Naive thymus-derived CD4-positive, alpha-beta T cell (primary cell): ENCODE measurements at regions not wholly inside any gene's neighbourhood (a gene's known extent, or its start where the extent isn't known, plus 50 kb on each side); places are given as distances from the start of the nearest gene placed in this dataset.

Source experiments
- ATAC-seq: fragments of 150-1000 bp; cut with Tn5 transposase; 2 replicates; pipeline ENCODE4 v1.10.0; 2021; ENCODE audit warnings: mild to moderate bottlenecking, moderate library complexity
- CTCF ChIA-PET: fragments of 350-600 bp; sonication (Branson Sonifier 250); formaldehyde crosslinking; loops from one replicate; lab custom pipeline; 2021; ENCODE audit warnings: antibody characterized with exemption; lab: Charles Lee
- POLR2A ChIA-PET: fragments of 350-600 bp; sonication (Branson Sonifier 250); formaldehyde crosslinking; loops from one replicate; lab custom pipeline; 2021; ENCODE audit warnings: antibody characterized with exemption, inconsistent platforms; lab: Charles Lee
- DNase-seq, 9 donors: peaks; one replicate each; pipeline versions ENCODE4 v3.0.0 to v3.0.0-alpha.2; 2020 to 2022; ENCODE audit warnings: mixed read lengths in 1 of 9
- H3K27ac ChIP-seq: one replicate; pipeline ENCODE4 v1.7.0; 2013; ENCODE audit warnings: mild to moderate bottlenecking, low read depth, low read length, moderate library complexity
- H3K27me3 ChIP-seq, 2 donors: one replicate each; pipeline ENCODE4 v1.7.0; 2013; ENCODE audit warnings: low read length in 2 of 2, mild to moderate bottlenecking in 2 of 2, moderate library complexity in 2 of 2; ENCODE audit not compliant: control insufficient read depth in 2 of 2, insufficient read depth in 2 of 2
- H3K36me3 ChIP-seq, 3 experiments: 1 replicate in 2 of 3; 2 replicates in 1 of 3; pipeline ENCODE4 v1.7.0; 2013; ENCODE audit warnings: low read length in 3 of 3, mild to moderate bottlenecking in 3 of 3, moderate library complexity in 1 of 3; ENCODE audit not compliant: insufficient read depth in 3 of 3, control insufficient read depth in 2 of 3
- H3K4me1 ChIP-seq, 2 donors: one replicate each; pipeline ENCODE4 v1.7.0; 2013; ENCODE audit warnings: low read length in 2 of 2, mild to moderate bottlenecking in 2 of 2, moderate library complexity in 1 of 2; ENCODE audit not compliant: control insufficient read depth in 2 of 2, insufficient read depth in 2 of 2
- H3K4me3 ChIP-seq: 2 replicates; pipeline ENCODE4 v1.7.0; 2013; ENCODE audit warnings: mild to moderate bottlenecking, low read length
- H3K9me3 ChIP-seq, 3 experiments: 1 replicate in 2 of 3; 2 replicates in 1 of 3; pipeline ENCODE4 v1.7.0; 2013; ENCODE audit warnings: low read length in 3 of 3; ENCODE audit not compliant: control insufficient read depth in 2 of 3
- H3K27ac Mint-ChIP-seq, 9 donors: one replicate each; pipeline ENCODE4 v1.8.0; 2020 to 2022; ENCODE audit warnings: mixed read lengths in 9 of 9, mild to moderate bottlenecking in 8 of 9, moderate library complexity in 5 of 9, inconsistent platforms in 2 of 9
- H3K27me3 Mint-ChIP-seq, 5 donors: one replicate each; pipeline ENCODE4 v1.8.0; 2021 to 2022; ENCODE audit warnings: mixed read lengths in 5 of 5, mild to moderate bottlenecking in 1 of 5
- H3K36me3 Mint-ChIP-seq, 5 donors: one replicate each; pipeline ENCODE4 v1.8.0; 2020 to 2022; ENCODE audit warnings: mixed read lengths in 5 of 5, mild to moderate bottlenecking in 3 of 5, inconsistent platforms in 1 of 5
- H3K4me1 Mint-ChIP-seq, 7 donors: one replicate each; pipeline ENCODE4 v1.8.0; 2020 to 2022; ENCODE audit warnings: mixed read lengths in 7 of 7, mild to moderate bottlenecking in 3 of 7, inconsistent platforms in 1 of 7
- H3K4me3 Mint-ChIP-seq, 10 donors: one replicate each; pipeline ENCODE4 v1.8.0; 2020 to 2022; ENCODE audit warnings: mild to moderate bottlenecking in 10 of 10, mixed read lengths in 10 of 10, moderate library complexity in 6 of 10, inconsistent platforms in 2 of 10
- H3K9me3 Mint-ChIP-seq, 11 donors: one replicate each; pipeline ENCODE4 v1.8.0; 2020 to 2022; ENCODE audit warnings: mixed read lengths in 11 of 11, mild to moderate bottlenecking in 4 of 11, inconsistent platforms in 1 of 11, moderate library complexity in 1 of 11
- intact Hi-C, 2 donors: fragments of 100-400 bp; cut with micrococcal nuclease; formaldehyde crosslinking; loops; one replicate each; pipeline ENCODE4 v1.15.1; 2023

DNA sequence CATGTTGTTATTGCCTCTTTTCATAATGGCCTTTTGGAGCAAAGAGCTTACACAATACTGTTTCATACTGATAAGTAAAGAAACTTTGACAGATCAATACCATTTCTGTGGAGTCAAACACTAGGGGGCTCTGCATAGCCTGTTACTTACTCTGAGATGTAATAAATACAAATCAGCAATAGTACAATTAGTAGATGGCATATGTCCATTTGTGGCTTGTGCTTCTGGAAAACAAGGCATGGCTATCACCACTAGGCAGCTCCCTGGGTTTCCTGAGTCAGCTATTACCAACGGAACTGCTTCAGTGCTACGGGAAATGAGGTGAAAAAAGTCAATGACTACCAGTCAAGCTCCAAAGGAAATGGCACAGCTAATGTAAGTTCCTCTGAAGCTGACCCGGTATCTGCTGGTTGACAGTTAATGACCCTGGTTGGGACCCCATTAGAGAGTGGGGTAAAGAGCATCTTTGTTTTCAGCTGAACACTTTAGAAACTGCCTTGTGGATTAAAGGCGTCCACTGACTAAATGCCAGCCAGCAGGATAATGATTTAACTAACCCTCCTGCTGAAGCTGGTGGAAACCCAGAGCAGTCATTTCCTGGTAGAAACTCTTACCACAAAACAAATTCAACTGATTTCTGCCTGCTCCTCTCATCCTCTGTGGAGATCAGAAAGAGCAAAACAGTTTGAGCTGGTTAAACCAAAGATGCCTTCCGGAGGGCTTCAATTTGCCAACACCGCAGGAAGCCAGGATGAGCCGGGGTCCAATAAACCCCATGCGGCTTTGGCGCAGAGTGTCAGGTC, 69.0 kb upstream of the FAM169A start:
- peak overlapping the region; percentile 65 to 84 (median 76) for H3K4me3 Mint-ChIP-seq
- peaks cover 9 to 20% of the 10 kb centered on the region in 2 donors for H3K4me1 ChIP-seq
- H3K9me3 Mint-ChIP-seq, result peaks cover 0 to 8% (median 0%) of the 10 kb centered on the region in 11 donors
- H3K27ac Mint-ChIP-seq, result peak overlapping the region; percentile 52 to 89 (median 85)
- H3K9me3 ChIP-seq, result no peaks in the 10 kb centered on the region
- H3K36me3 Mint-ChIP-seq, result peaks cover 0 to 4% (median 0%) of the 10 kb centered on the region in 5 donors
- H3K4me3 ChIP-seq, result peak overlapping the region; percentile 34
- ChIA-PET POLR2A (interaction anchor here (0.7 to 1.5 kb wide), 7 partner anchors 10 to 302 kb away, joined by 3 to 9 read pairs (median 3); partner anchors contain the start of genes ANKRD31 and GCNT4), CTCF (interaction anchor here (0.8 to 2.3 kb wide), 10 partner anchors 9 to 1033 kb away, joined by 3 to 17 read pairs (median 4); partner anchors contain the start of genes ANKRD31, GCNT4 and HMGCR)
- no peaks in the 10 kb centered on the region for H3K36me3 ChIP-seq
- ATAC-seq, result peak; percentile 79
- no peaks in the 10 kb centered on the region for H3K27me3 ChIP-seq
- intact Hi-C loops, result loop anchor here (1.0 to 10.0 kb wide), 10 partner anchors 40 to 1322 kb away; partner anchors contain the start of genes HMGCR (in 2 of the 2), ANKRD31 (in 1 of the 2), CERT1 (in 1 of the 2) and GCNT4 (in 1 of the 2)
- peak in 8 of 9 donors; percentile 14 to 65 (median 44) for DNase-seq
- H3K27me3 Mint-ChIP-seq, result peaks cover 0 to 6% (median 0%) of the 10 kb centered on the region in 5 donors
- H3K4me1 Mint-ChIP-seq, result peaks cover 13 to 50% (median 42%) of the 10 kb centered on the region in 7 donors
- peak overlapping the region; percentile 50 for H3K27ac ChIP-seq

DNA sequence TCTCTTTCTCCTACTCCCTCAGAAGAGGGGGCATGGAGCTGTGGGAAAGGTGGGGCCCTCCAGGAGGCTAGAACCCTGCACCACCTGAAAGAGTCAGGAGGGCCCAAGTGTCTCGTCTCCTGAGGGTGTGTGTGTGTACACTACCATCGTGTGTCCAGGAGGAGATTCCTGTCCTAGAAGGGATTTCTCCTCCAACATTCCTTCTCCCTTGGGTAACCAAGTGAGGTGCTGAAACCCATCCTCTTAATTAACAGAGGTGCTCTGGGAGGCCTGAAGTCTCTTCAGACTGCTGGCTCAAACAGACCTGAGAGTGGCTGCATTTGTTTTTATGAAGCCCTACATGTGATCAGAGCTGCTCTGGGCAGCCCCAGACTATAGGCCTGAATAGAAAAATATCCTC, 61.1 kb upstream of the FAM169A start:
- no peak overlapping the region for H3K27ac Mint-ChIP-seq
- intact Hi-C loops, result loop anchor here in 1 of 2 donors (10.0 kb wide), 1 partner anchor 757 kb away; no protein-coding TSS in a partner anchor
- no peaks in the 10 kb centered on the region for H3K9me3 ChIP-seq
- H3K4me3 Mint-ChIP-seq, result no peak overlapping the region
- H3K36me3 Mint-ChIP-seq, result no peaks in the 10 kb centered on the region
- no peaks in the 10 kb centered on the region for H3K27me3 Mint-ChIP-seq
- ChIA-PET CTCF (interaction anchor here (1.1 kb wide), 1 partner anchor 309 kb away, joined by 3 read pairs; the partner anchor contains the start of gene ANKRD31), POLR2A (no interaction called here)
- H3K9me3 Mint-ChIP-seq, result peaks cover 0 to 1% (median 0%) of the 10 kb centered on the region in 11 donors
- H3K27ac ChIP-seq, result no peak overlapping the region
- DNase-seq (no peak), ATAC-seq (no peak)
- no peaks in the 10 kb centered on the region for H3K4me1 ChIP-seq
- H3K4me3 ChIP-seq, result no peak overlapping the region
- H3K36me3 ChIP-seq, result no peaks in the 10 kb centered on the region
- H3K4me1 Mint-ChIP-seq, result no peaks in the 10 kb centered on the region
- no peaks in the 10 kb centered on the region for H3K27me3 ChIP-seq

DNA sequence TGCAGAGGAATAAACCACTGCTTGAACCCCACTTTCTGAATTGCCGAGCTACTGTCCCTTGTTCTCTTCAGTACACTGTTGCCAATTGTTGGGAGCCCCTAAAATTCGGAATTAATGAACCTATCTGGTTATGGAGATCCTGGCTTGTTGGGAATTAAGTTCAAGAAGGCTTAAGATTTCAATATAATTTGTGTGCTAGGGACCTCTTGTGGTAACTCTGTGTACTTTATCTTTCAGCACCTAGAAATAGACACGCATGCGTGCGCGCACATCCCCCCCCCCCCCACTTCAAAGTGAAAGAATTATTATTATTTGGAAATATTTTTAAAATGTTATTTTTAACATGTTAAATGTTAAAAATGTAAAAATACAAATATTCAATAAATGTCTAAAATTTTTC, 53.3 kb upstream of the FAM169A start:
- CTCF ChIA-PET, result interaction anchor here (0.6 to 1.2 kb wide), 5 partner anchors 10 to 1018 kb away, joined by 3 to 4 read pairs (median 4); no protein-coding TSS in a partner anchor
- H3K4me3 ChIP-seq, result no peak overlapping the region
- no peak overlapping the region for H3K4me3 Mint-ChIP-seq
- POLR2A ChIA-PET, result no interaction called here
- no peak overlapping the region for H3K27ac ChIP-seq
- no peaks in the 10 kb centered on the region for H3K4me1 ChIP-seq
- H3K4me1 Mint-ChIP-seq, result no peaks in the 10 kb centered on the region
- peaks cover 0 to 6% (median 4%) of the 10 kb centered on the region in 5 donors for H3K27me3 Mint-ChIP-seq
- DNase-seq (peak in 7 of 9 donors; percentile 12 to 54 (median 29)), ATAC-seq (peak; percentile 80)
- H3K36me3 Mint-ChIP-seq, result no peaks in the 10 kb centered on the region
- no peaks in the 10 kb centered on the region for H3K27me3 ChIP-seq
- intact Hi-C loops, result loop anchor here (1.0 to 5.0 kb wide), 4 partner anchors 152 to 1017 kb away; partner anchors contain the start of genes GFM2 (in 2 of the 2), NSA2 (in 2 of the 2) and HEXB (in 1 of the 2)
- H3K36me3 ChIP-seq, result no peaks in the 10 kb centered on the region
- H3K9me3 ChIP-seq, result no peaks in the 10 kb centered on the region
- peaks cover 0 to 1% (median 0%) of the 10 kb centered on the region in 11 donors for H3K9me3 Mint-ChIP-seq
- H3K27ac Mint-ChIP-seq, result no peak overlapping the region

DNA sequence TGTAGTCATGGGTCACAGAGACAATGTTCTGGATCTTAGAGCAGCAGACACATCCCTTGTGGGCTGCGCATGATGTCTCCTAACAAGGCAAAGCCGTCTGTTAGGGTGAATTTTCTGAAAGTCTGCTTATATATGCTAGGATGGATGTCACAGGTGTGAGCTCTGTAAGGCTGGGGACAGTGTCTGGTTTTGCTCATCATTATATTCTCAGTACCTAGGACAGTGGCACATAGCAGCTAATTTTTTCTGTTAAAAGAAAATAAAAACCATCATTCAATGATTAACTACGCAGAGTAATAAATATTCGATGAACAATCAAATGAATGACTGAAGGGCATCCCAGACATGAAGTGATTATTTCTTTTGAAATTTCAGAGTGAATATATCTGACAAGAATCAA, 52.9 kb upstream of the FAM169A start:
- Histone ChIP-seq H3K4me3 (no peak overlapping the region), H3K4me1 (no peaks in the 10 kb centered on the region), H3K27ac (no peak overlapping the region), H3K36me3 (no peaks in the 10 kb centered on the region), H3K27me3 (no peaks in the 10 kb centered on the region), H3K9me3 (no peaks in the 10 kb centered on the region)
- ATAC-seq (no peak), DNase-seq (no peak)
- intact Hi-C loops, result loop anchor here (1.0 to 5.0 kb wide), 4 partner anchors 152 to 1017 kb away; partner anchors contain the start of genes GFM2 (in 2 of the 2), NSA2 (in 2 of the 2) and HEXB (in 1 of the 2)
- no peak overlapping the region for H3K27ac Mint-ChIP-seq
- no peaks in the 10 kb centered on the region for H3K4me1 Mint-ChIP-seq
- ChIA-PET CTCF (interaction anchor here (0.6 to 1.2 kb wide), 5 partner anchors 10 to 1017 kb away, joined by 3 to 4 read pairs (median 3); partner anchors contain the start of genes GFM2 and NSA2), POLR2A (no interaction called here)
- no peak overlapping the region for H3K4me3 Mint-ChIP-seq
- peaks cover 0 to 1% (median 0%) of the 10 kb centered on the region in 11 donors for H3K9me3 Mint-ChIP-seq
- peaks cover 0 to 6% (median 5%) of the 10 kb centered on the region in 5 donors for H3K27me3 Mint-ChIP-seq
- no peaks in the 10 kb centered on the region for H3K36me3 Mint-ChIP-seq

- no peaks in the 10 kb centered on the region for H3K36me3 Mint-ChIP-seq
- Histone ChIP-seq H3K36me3 (no peaks in the 10 kb centered on the region), H3K27ac (no peak overlapping the region)
Measured at GRCh38 chr5:74918232-74918669, 52.1 kb upstream of the FAM169A start.

More at GRCh38 chr5:74918232-74918669, 52.1 kb upstream of the FAM169A start:
- ATAC-seq (no peak), DNase-seq (no peak)
- Histone ChIP-seq H3K27me3 (no peaks in the 10 kb centered on the region), H3K4me1 (no peaks in the 10 kb centered on the region), H3K9me3 (no peaks in the 10 kb centered on the region), H3K4me3 (no peak overlapping the region)
- peaks cover 0 to 9% (median 5%) of the 10 kb centered on the region in 5 donors for H3K27me3 Mint-ChIP-seq
- no peak overlapping the region for H3K27ac Mint-ChIP-seq
- no peaks in the 10 kb centered on the region for H3K4me1 Mint-ChIP-seq
- H3K9me3 Mint-ChIP-seq, result peaks cover 0 to 1% (median 0%) of the 10 kb centered on the region in 11 donors
- intact Hi-C loops, result loop anchor here in 1 of 2 donors (5.0 kb wide), 1 partner anchor 231 kb away; the partner anchor contains the start of gene HEXB
- POLR2A ChIA-PET, result no interaction called here
- CTCF ChIA-PET, result interaction anchor here (0.9 to 1.6 kb wide), 4 partner anchors 131 to 347 kb away, joined by 3 to 4 read pairs (median 3); partner anchors contain the start of genes GFM2 and NSA2
- no peak overlapping the region for H3K4me3 Mint-ChIP-seq
